HG02763 (cell line): ENCODE measurements at regions not wholly inside any gene's neighbourhood (a gene's known extent, or its start where the extent isn't known, plus 50 kb on each side); places are given as distances from the start of the nearest gene placed in this dataset.
"Not testable (repeated sequence)": the region's sequence is repeated elsewhere in the genome, so short reads cannot be mapped to it uniquely, and the experiment has no call there.

Experiments
- ATAC-seq: cut with Tn5 transposase; IDR thresholded peaks from one replicate; pipeline ENCODE4 v1.9.1; 2021; ENCODE audit warnings: mild to moderate bottlenecking, moderate library complexity; ENCODE audit not compliant: unreplicated experiment

GRCh38 chr4:84146300-84146959 is 352.7 kb downstream of the NKX6-1 start:
- ATAC-seq: peak; percentile 64

DNA sequence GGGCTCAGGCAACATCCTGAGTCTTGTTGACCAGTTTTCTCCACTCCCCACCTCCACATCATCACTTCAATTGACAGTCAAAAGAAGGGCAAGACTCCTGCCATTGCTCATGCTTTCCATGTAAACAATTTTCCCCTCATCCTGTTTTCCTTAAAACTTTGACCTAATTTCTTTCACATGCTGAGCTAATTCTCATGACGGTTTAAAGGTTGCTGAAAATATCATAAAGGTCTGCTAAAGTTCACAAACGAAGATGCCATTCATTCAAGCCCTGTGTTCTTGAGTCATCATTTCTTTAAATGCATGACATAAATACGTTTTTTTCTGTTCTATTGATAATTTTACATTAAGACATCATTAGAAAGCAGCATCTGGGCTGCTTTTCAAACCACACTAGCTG is 353.9 kb downstream of the NKX6-1 start:
- ATAC-seq: no peak

DNA sequence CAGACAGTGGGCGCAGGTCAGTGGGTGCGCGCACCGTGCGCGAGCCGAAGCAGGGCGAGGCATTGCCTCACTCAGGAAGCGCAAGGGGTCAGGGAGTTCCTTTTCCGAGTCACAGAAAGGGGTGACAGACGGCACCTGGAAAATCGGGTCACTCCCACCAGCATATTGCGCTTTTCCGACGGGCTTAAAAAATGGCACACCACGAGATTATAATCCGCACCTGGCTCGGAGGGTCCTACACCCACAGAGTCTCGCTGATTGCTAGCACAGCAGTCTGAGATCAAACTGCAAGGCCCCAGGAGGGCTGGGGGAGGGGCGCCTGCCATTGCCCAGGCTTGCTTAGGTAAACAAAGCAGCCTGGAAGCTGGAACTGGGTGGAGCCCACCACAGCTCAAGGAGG is 372.2 kb downstream of the NKX6-1 start:
- not testable (repeated sequence) for ATAC-seq

DNA sequence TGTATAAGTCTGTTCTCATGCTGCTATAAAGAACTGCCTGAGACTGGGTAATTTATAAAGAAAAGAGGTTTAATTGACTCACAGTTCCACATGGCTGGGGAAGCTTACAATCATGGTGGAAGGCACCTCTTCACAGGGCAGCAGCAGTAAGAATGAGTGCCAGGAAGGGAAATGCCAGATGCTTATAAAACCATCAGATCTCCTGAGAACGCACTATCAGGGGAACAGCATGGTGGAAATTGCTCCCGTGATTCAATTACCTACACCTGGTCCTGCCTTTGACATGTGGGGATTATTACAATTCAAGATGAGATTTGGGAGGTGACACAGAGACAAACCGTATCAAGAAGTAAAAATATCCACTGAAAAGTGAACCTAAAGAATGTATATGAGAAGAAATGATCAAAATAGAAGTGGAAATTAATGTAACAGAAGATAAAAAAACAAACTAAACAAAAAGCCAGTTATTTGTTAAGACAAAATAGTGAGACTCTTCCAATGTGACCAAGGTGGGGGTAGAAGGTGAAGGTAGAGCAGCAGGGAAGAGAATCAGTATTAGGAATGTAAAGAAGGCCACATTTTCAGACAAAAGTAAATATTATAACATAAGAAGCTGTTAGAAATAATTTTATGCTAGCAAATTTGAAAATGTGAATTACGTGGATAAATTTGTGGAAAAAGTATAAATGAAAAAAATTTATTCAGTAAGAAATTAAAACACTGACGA is 372.9 kb downstream of the NKX6-1 start:
- no peak for ATAC-seq

DNA sequence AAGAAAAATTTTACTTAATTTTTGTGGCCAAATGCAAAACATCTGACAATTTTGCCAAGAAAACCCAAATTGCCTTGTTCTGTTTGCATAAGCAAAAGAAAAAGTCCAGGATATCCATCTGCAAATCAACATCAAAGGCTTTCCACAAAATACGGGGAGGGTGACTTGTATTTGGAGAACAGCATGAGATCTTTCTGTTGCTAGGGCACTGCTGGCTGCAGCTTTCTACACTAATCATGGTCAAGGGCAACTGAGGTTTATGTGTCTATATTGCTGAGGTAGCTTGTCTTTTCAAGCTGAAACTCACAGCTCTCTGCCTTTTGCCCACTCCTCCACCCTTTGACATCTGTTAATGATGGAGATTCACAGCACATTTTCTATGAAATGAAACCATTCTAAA is 389.1 kb downstream of the NKX6-1 start:
- no peak for ATAC-seq

DNA sequence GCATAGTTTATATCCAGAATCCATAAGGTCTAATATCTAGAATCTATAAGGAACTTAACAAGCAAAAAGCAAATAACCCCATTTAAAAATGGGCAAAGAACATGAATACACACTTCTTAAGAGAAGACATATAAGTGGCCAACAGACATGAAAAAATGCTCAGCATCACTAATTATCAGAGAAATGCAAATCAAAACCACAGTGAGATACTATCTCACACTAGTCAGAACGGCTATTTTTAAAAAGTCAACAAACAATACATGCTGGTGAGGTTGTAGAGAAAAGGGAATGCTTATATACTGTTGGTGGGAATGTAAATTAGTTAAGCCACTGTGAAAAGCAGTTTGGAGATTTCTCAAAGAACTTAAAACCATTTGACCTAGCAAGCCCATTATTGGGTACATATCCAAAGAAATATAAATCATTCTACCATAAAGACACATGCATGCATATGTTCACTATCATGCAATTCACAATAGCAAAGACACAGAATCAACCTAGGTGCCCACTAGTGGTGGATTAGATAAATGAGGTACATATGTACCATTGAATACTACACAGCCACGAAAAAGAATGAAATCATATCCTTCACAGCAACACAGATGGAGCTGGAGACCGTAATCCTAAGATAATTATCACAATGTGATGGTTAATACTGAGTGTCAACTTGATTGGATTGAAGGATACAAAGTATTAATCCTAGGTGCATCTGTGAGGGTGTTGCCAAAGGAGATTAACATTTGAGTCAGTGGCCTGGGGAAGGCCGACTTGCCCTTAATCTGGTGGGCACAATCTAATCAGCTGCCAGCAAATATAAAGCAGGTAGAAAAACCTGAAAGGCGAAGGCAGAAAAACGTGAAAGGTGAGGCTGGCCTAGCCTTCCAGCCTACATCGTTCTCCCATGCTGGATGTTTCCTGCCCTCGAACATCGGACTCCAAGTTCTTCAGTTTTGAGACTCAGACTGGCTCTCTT is 397.2 kb downstream of the NKX6-1 start:
- ATAC-seq: not testable (repeated sequence)

DNA sequence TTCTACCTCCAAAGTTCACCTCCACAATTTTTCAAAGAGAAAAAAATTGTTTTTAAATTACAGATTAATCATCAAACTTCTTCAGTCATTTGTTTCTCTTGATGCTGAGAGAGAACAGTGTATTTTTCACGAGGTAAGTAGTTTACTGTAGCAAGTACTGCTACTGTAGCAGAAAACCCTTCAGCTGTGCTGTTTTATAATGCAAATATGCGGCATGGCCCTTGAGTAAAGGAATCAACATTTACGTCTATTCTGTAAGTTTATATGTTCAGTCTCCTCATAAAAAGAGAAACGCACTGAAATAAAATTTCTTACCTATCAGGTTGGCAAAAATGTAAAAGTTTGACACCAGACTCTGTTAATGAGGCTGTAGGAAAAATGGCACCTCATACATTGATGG is 399.0 kb downstream of the NKX6-1 start:
- no peak for ATAC-seq

GRCh38 chr4:84099599-84099998 is 399.5 kb downstream of the NKX6-1 start:
- ATAC-seq: no peak

GRCh38 chr4:84091266-84091665 is 407.8 kb downstream of the NKX6-1 start:
- ATAC-seq: no peak

GRCh38 chr4:84089652-84090437 is 409.2 kb downstream of the NKX6-1 start:
- ATAC-seq: no peak

DNA sequence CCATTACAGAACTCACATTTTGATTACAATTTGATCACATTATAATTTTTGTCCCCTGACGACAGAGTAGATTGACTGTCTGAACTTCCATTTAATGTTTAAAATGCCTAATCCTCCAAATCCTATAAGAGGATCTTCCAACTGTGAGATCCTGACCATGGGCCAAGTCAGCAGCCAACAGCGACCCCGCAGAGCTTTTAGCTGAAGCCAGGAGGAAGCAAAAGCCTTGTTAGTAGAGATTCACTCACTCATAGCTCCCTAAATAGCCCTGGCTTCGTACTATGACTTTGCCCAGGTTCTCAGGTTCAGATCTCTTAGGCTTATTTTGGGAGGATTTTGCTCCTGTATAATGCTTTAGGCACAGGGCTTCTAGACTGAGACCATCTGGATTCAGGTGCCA is 413.1 kb downstream of the NKX6-1 start:
- ATAC-seq: no peak

DNA sequence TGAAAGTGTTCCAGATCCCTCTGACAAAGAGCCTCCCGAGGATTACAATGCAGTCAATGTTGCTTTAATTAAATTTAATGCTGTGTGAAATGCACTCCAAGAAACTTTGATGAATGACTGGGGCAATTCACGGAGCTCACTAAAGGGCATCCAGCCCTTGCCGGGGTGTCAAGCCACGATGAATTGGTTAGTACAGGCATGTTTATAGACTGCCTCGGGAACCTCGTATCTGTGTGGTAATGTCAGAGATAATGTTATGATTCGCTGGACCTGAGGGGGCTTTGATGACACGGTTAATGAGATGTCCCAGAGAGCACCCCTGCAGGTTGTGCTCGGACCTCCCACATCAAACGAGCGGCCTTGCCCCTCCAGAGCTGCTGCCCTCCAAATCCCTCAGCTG is 428.8 kb downstream of the NKX6-1 start:
- no peak for ATAC-seq

GRCh38 chr4:84063619-84064018 is 435.5 kb downstream of the NKX6-1 start:
- no peak for ATAC-seq

- no peak for ATAC-seq
Observed at GRCh38 chr4:84058201-84058600, 440.9 kb downstream of the NKX6-1 start.

DNA sequence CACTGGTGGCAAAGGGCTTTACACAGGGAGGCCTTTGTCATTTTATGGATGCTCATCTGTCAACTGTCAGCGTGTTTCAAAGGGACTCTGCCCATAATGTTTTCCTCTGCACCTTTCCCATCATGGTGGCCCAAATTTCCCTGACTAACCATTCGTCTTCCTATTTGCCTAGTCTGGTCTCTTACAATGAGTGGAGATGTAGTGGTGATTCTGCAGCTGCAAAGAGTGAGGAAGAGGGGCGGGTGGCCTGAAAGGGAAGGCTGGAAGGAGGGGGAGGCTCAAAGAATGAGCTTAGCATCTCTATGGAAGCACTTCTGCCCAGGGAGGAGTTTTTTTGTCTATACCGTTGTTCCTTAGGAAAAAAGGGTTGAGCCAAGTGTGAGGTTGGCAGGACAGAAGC is 447.5 kb downstream of the NKX6-1 start:
- no peak for ATAC-seq

- no peak for ATAC-seq
Observed at GRCh38 chr4:84051089-84051488, 448.0 kb downstream of the NKX6-1 start.

- ATAC-seq: no peak
Observed at GRCh38 chr4:84050015-84050414, 449.1 kb downstream of the NKX6-1 start.

GRCh38 chr4:84046551-84046950 is 452.5 kb downstream of the NKX6-1 start:
- ATAC-seq: no peak

DNA sequence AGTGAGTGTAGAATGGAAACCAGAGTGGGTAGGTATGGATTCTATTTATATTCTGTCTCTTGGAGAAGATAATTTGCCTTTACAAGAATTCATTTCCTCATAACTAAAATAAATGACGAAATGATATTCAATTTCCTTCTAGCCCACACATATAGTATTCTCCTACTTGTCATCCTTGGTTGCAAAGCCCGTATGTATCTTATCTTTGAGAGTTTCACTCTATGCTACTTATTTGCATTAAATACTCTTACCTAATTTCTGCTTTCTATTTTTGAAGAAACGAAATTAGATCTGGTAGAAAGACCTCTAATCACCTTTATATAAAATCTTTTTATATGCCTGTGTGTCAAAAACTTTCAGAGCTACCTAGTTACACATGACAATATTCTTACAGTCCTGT is 457.7 kb downstream of the NKX6-1 start:
- no peak for ATAC-seq

DNA sequence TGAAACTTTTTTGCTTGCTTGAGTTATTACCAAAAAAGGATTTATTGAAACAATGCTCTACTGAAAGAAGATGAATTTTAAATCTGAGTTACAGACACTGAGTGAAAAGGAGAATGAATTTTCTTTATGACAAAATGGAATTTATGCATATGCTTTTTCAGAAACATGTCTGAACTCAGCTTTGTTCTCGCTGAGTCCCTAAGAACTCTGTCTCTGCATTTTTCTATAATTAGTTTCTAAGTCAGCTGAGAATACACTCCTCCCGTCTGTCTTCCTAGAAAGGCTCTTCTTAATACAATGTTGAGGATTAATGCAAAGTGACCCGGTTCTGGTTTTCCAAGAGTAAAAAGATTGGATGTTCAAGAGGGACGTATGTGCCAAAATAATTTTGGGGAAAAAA is 463.5 kb downstream of the NKX6-1 start:
- no peak for ATAC-seq

- ATAC-seq: peak; percentile 66
Observed at GRCh38 chr4:84032372-84032771, 466.7 kb downstream of the NKX6-1 start.
